WTC11 (cell line): ENCODE measurements at regions not wholly inside any gene's neighbourhood (a gene's known extent, or its start where the extent isn't known, plus 50 kb on each side); places are given as distances from the start of the nearest gene placed in this dataset.

Experiments
- ATAC-seq: fragments of 200-7000 bp; cut with Tn5 transposase; 2 replicates; pipeline ENCODE4 v1.10.0; 2021; ENCODE audit warnings: mild to moderate bottlenecking, moderate library complexity
- CTCF ChIA-PET: fragments of 300-600 bp; sonication (Branson Sonifier 250); formaldehyde crosslinking; loops from one replicate; lab custom pipeline; 2021; ENCODE audit warnings: antibody characterized with exemption; lab: Charles Lee
- POLR2A ChIA-PET: fragments of 350-600 bp; sonication (Branson Sonifier 250); formaldehyde crosslinking; loops from one replicate; lab custom pipeline; 2021; ENCODE audit warnings: antibody characterized with exemption; lab: Charles Lee
- DNase-seq: peaks from one replicate; pipeline ENCODE4 v3.0.0; 2021; ENCODE audit warnings: low spot score
- H3K27ac Mint-ChIP-seq: 2 replicates; pipeline ENCODE4 v1.8.0; 2021; ENCODE audit warnings: mixed read lengths
- H3K27me3 Mint-ChIP-seq: 2 replicates; pipeline ENCODE4 v1.8.0; 2021; ENCODE audit warnings: low read depth, mild to moderate bottlenecking, moderate library complexity, mixed read lengths
- H3K36me3 Mint-ChIP-seq: 2 replicates; pipeline ENCODE4 v1.8.0; 2021; ENCODE audit warnings: mixed read lengths
- H3K4me1 Mint-ChIP-seq: 2 replicates; pipeline ENCODE4 v1.8.0; 2022; ENCODE audit warnings: mixed read lengths
- H3K4me3 Mint-ChIP-seq: 2 replicates; pipeline ENCODE4 v1.8.0; 2021; ENCODE audit warnings: mild to moderate bottlenecking, moderate library complexity, mixed read lengths
- H3K9me3 Mint-ChIP-seq: 2 replicates; pipeline ENCODE4 v1.8.0; 2021; ENCODE audit warnings: mixed read lengths
- ARID4B ChIP-seq: sonication (generic); formaldehyde crosslinking; IDR thresholded peaks from 2 replicates; pipeline ENCODE4 v1.8.0; 2023; ENCODE audit warnings: missing genetic modification reagents, mild to moderate bottlenecking, borderline replicate concordance
- ATF1 ChIP-seq: sonication (generic); formaldehyde crosslinking; IDR thresholded peaks from 2 replicates; pipeline ENCODE4 v1.8.1; 2023; ENCODE audit warnings: mild to moderate bottlenecking, moderate library complexity, missing genetic modification reagents
- CREB1 ChIP-seq: sonication (generic); formaldehyde crosslinking; IDR thresholded peaks from 2 replicates; pipeline ENCODE4 v1.8.0; 2023; ENCODE audit warnings: mild to moderate bottlenecking, missing genetic modification reagents
- CTCF ChIP-seq: fragments of 200-600 bp; IDR thresholded peaks from 2 replicates; pipeline ENCODE4 v1.8.0; 2022; ENCODE audit warnings: antibody characterized with exemption
- E2F5 ChIP-seq: sonication (generic); formaldehyde crosslinking; IDR thresholded peaks from 2 replicates; pipeline ENCODE4 v1.8.1; 2022; ENCODE audit warnings: mild to moderate bottlenecking, moderate library complexity, missing genetic modification reagents
- EMX1 ChIP-seq: fragments of 250-450 bp; sonication (Bioruptor Pico); IDR thresholded peaks from 2 replicates; pipeline ENCODE4 v1.8.0; 2021; ENCODE audit warnings: mild to moderate bottlenecking
- ETV6 ChIP-seq: sonication (generic); formaldehyde crosslinking; IDR thresholded peaks from 2 replicates; pipeline ENCODE4 v1.8.1; 2022; ENCODE audit warnings: mild to moderate bottlenecking, missing genetic modification reagents
- FOXJ3 ChIP-seq: sonication (generic); formaldehyde crosslinking; IDR thresholded peaks from 2 replicates; pipeline ENCODE4 v1.9.0; 2021; ENCODE audit warnings: missing genetic modification reagents, mild to moderate bottlenecking, borderline replicate concordance
- MAX ChIP-seq: sonication (generic); formaldehyde crosslinking; IDR thresholded peaks from 2 replicates; pipeline ENCODE4 v1.8.0; 2022; ENCODE audit warnings: mild to moderate bottlenecking, missing genetic modification reagents
- MYBL2 ChIP-seq: sonication (generic); formaldehyde crosslinking; IDR thresholded peaks from 2 replicates; pipeline ENCODE4 v1.8.1; 2023; ENCODE audit warnings: mild to moderate bottlenecking, moderate library complexity, missing genetic modification reagents
- NFYB ChIP-seq: sonication (generic); formaldehyde crosslinking; conservative IDR thresholded peaks from 2 replicates; pipeline ENCODE4 v1.8.0; 2022; ENCODE audit warnings: low read depth, missing genetic modification reagents
- OVOL2 ChIP-seq: fragments of 250-450 bp; sonication (Bioruptor Pico); IDR thresholded peaks from 2 replicates; pipeline ENCODE4 v1.9.0; 2021; ENCODE audit warnings: mild to moderate bottlenecking, borderline replicate concordance
- PRDM15 ChIP-seq: sonication (generic); formaldehyde crosslinking; IDR thresholded peaks from 2 replicates; pipeline ENCODE4 v1.8.0; 2022; ENCODE audit warnings: missing genetic modification reagents
- SP1 ChIP-seq: sonication (generic); formaldehyde crosslinking; conservative IDR thresholded peaks from 2 replicates; pipeline ENCODE4 v1.8.1; 2022; ENCODE audit warnings: missing genetic modification reagents
- TEAD4 ChIP-seq: sonication (generic); formaldehyde crosslinking; IDR thresholded peaks from 2 replicates; pipeline ENCODE4 v1.8.0; 2022; ENCODE audit warnings: mild to moderate bottlenecking, missing genetic modification reagents
- ZNF138 ChIP-seq: sonication (generic); formaldehyde crosslinking; conservative IDR thresholded peaks from 2 replicates; pipeline ENCODE4 v1.8.1; 2022; ENCODE audit warnings: mild to moderate bottlenecking, moderate library complexity, missing genetic modification reagents
- ZNF232 ChIP-seq: sonication (generic); formaldehyde crosslinking; IDR thresholded peaks from 2 replicates; pipeline ENCODE4 v1.8.0; 2022; ENCODE audit warnings: mild to moderate bottlenecking, missing genetic modification reagents
- ZNF263 ChIP-seq: sonication (generic); formaldehyde crosslinking; IDR thresholded peaks from 2 replicates; pipeline ENCODE4 v1.8.1; 2022; ENCODE audit warnings: low read depth, mild to moderate bottlenecking, moderate library complexity, missing genetic modification reagents
- ZNF532 ChIP-seq: fragments of 250-450 bp; sonication (Bioruptor Pico); IDR thresholded peaks from 2 replicates; pipeline ENCODE4 v1.9.0; 2021; ENCODE audit warnings: mild to moderate bottlenecking, borderline replicate concordance
- ZSCAN18 ChIP-seq: fragments of 250-450 bp; sonication (Bioruptor Pico); IDR thresholded peaks from 2 replicates; pipeline ENCODE4 v2.1.2; 2022; ENCODE audit warnings: mild to moderate bottlenecking, moderate library complexity

GRCh38 chr4:123127218-123127617 lies 204.8 kb upstream of the NUDT6 start (continued):
- TF ChIP-seq ARID4B (CRISPR knock-in tag) (no peak), ZNF232 (no peak), CTCF (no peak), PRDM15 (no peak), FOXJ3 (CRISPR knock-in tag) (no peak), ZNF138 (CRISPR knock-in tag) (no peak), OVOL2 (CRISPR knock-in tag) (no peak), MAX (no peak), TEAD4 (CRISPR knock-in tag) (no peak), EMX1 (no peak), NFYB (no peak)

GRCh38 chr4:123127875-123128274 lies 205.5 kb upstream of the NUDT6 start:
- Mint-ChIP-seq H3K4me1 (peaks cover 6% of the 10 kb centered on the region; the same call in 1 of the 2 replicates), H3K9me3 (no peaks in the 10 kb centered on the region; the same call in 1 of the 2 replicates), H3K4me3 (no peak overlapping the region), H3K36me3 (peaks cover 4% of the 10 kb centered on the region), H3K27ac (peak overlapping the region; percentile 69; the same call in 1 of the 2 replicates), H3K27me3 (no peaks in the 10 kb centered on the region)
- ChIA-PET POLR2A (no interaction called here), CTCF (interaction anchor here (0.8 kb wide), 1 partner anchor 176 kb away, joined by 3 read pairs; no protein-coding TSS in a partner anchor)
- DNase-seq (no peak), ATAC-seq (no peak)
- TF ChIP-seq ZNF263 (CRISPR knock-in tag) (no peak), ATF1 (CRISPR knock-in tag) (no peak), ZNF532 (CRISPR knock-in tag) (no peak), MYBL2 (no peak), ETV6 (CRISPR knock-in tag) (no peak), SP1 (CRISPR knock-in tag) (no peak), CREB1 (CRISPR knock-in tag) (no peak), E2F5 (CRISPR knock-in tag) (no peak), ZSCAN18 (CRISPR knock-in tag) (no peak)
